Fibroblast of lung (primary cell): ENCODE measurements at regions not wholly inside any gene's neighbourhood (a gene's known extent, or its start where the extent isn't known, plus 50 kb on each side); places are given as distances from the start of the nearest gene placed in this dataset.

Experiments used
- CTCF ChIP-seq, 2 donors: IDR thresholded peaks in 1 of 2; conservative IDR thresholded peaks in 1 of 2; 1 replicate in 1 of 2; 2 replicates in 1 of 2; pipeline ENCODE4 v1.5.1; 2011 to 2012; ENCODE audit warnings: low read length in 2 of 2, control low read depth in 1 of 2, inconsistent platforms in 1 of 2, low read depth in 1 of 2, mild to moderate bottlenecking in 1 of 2
- EZH2 ChIP-seq: IDR thresholded peaks from 2 replicates; pipeline ENCODE4 v1.5.1; 2012; ENCODE audit warnings: low read length, control low read depth, mild to moderate bottlenecking; ENCODE audit errors: missing control alignments

GRCh38 chrX:39756086-39756883 lies 341.5 kb downstream of the BCOR start:
- TF ChIP-seq CTCF (conservative IDR thresholded peaks at IDR 0.05 in 1 of 2, IDR thresholded peaks at IDR 0.05 in 1 of 2; ENCODE audit: low read depth in 1 of 2, low read length in 2 of 2) (no peak), EZH2 (no peak)
